ENCODE measurements at regions not wholly inside any gene's neighbourhood (a gene's known extent, or its start where the extent isn't known, plus 50 kb on each side); places are given as distances from the start of the nearest gene placed in this dataset.

- H3K79me2 ChIP-seq (ENCODE audit: control insufficient read depth, low read length), result no peaks in the 10 kb centered on the region
Measured at GRCh38 chr18:42264497-42264896, 309.5 kb downstream of the PIK3C3 start.

GRCh38 chr18:42268186-42268725, 313.2 kb downstream of the PIK3C3 start:
- H3K79me2 ChIP-seq (ENCODE audit: control insufficient read depth, low read length), result no peaks in the 10 kb centered on the region
- H3K4me2 ChIP-seq (ENCODE audit: low read length), result no peak overlapping the region
- H3K9me3 ChIP-seq (ENCODE audit: control insufficient read depth, insufficient read depth, low read length), result no peaks in the 10 kb centered on the region
- H3K4me1 ChIP-seq (ENCODE audit: control insufficient read depth, low read length), result no peaks in the 10 kb centered on the region
- no peak overlapping the region for H3K27ac ChIP-seq (ENCODE audit: low read depth, low read length)
- no peaks in the 10 kb centered on the region for H3F3A ChIP-seq (ENCODE audit: control insufficient read depth, insufficient read depth)
- no peaks in the 10 kb centered on the region for H3K36me3 ChIP-seq (ENCODE audit: control insufficient read depth, low read length)
- H3K27me3 ChIP-seq (ENCODE audit: control insufficient read depth, low read length), result no peaks in the 10 kb centered on the region
- H3K4me3 ChIP-seq (ENCODE audit: low read length), result no peak overlapping the region
- H4K20me1 ChIP-seq (ENCODE audit: control insufficient read depth, insufficient read depth, low read depth, low read length), result no peaks in the 10 kb centered on the region
- no peaks in the 10 kb centered on the region for H3K9me2 ChIP-seq (replicated peaks; ENCODE audit: control insufficient read depth, low read length)
- TF ChIP-seq CTCF (IDR thresholded peaks at IDR 0.05; ENCODE audit: low read depth, low read length, poor library complexity, severe bottlenecking) (no peak), EZH2phosphoT487 (IDR thresholded peaks at IDR 0.05; ENCODE audit: borderline replicate concordance, low read length) (no peak)

More at GRCh38 chr18:42264497-42264896, 309.5 kb downstream of the PIK3C3 start:
- TF ChIP-seq EZH2phosphoT487 (IDR thresholded peaks at IDR 0.05; ENCODE audit: borderline replicate concordance, low read length), result no peak
- no peaks in the 10 kb centered on the region for H3K9me3 ChIP-seq (ENCODE audit: control insufficient read depth, insufficient read depth, low read length)
- no peak overlapping the region for H3K4me2 ChIP-seq (ENCODE audit: low read length)
- no peaks in the 10 kb centered on the region for H3K9me2 ChIP-seq (replicated peaks; ENCODE audit: control insufficient read depth, low read length)
- no peaks in the 10 kb centered on the region for H3K36me3 ChIP-seq (ENCODE audit: control insufficient read depth, low read length)
- no peaks in the 10 kb centered on the region for H4K20me1 ChIP-seq (ENCODE audit: control insufficient read depth, insufficient read depth, low read depth, low read length)
- H3K27ac ChIP-seq (ENCODE audit: low read depth, low read length), result no peak overlapping the region
- no peaks in the 10 kb centered on the region for H3K27me3 ChIP-seq (ENCODE audit: control insufficient read depth, low read length)
- no peaks in the 10 kb centered on the region for H3K4me1 ChIP-seq (ENCODE audit: control insufficient read depth, low read length)
- no peak overlapping the region for H3K4me3 ChIP-seq (ENCODE audit: low read length)
- no peaks in the 10 kb centered on the region for H3F3A ChIP-seq (ENCODE audit: control insufficient read depth, insufficient read depth)

GRCh38 chr18:42268798-42269197, 313.8 kb downstream of the PIK3C3 start:
- Histone ChIP-seq H3K4me3 (ENCODE audit: low read length) (no peak overlapping the region), H3K4me2 (ENCODE audit: low read length) (no peak overlapping the region), H3K36me3 (ENCODE audit: control insufficient read depth, low read length) (no peaks in the 10 kb centered on the region), H3F3A (ENCODE audit: control insufficient read depth, insufficient read depth) (no peaks in the 10 kb centered on the region), H3K4me1 (ENCODE audit: control insufficient read depth, low read length) (no peaks in the 10 kb centered on the region), H3K27me3 (ENCODE audit: control insufficient read depth, low read length) (no peaks in the 10 kb centered on the region), H3K79me2 (ENCODE audit: control insufficient read depth, low read length) (no peaks in the 10 kb centered on the region), H4K20me1 (ENCODE audit: control insufficient read depth, insufficient read depth, low read depth, low read length) (no peaks in the 10 kb centered on the region), H3K27ac (ENCODE audit: low read depth, low read length) (no peak overlapping the region), H3K9me2 (replicated peaks; ENCODE audit: control insufficient read depth, low read length) (no peaks in the 10 kb centered on the region), H3K9me3 (ENCODE audit: control insufficient read depth, insufficient read depth, low read length) (no peaks in the 10 kb centered on the region)
- no peak for TF ChIP-seq EZH2phosphoT487 (IDR thresholded peaks at IDR 0.05; ENCODE audit: borderline replicate concordance, low read length)
- TF ChIP-seq CTCF (IDR thresholded peaks at IDR 0.05; ENCODE audit: low read depth, low read length, poor library complexity, severe bottlenecking), result no peak

GRCh38 chr18:42271647-42272414, 316.8 kb downstream of the PIK3C3 start:
- Histone ChIP-seq H4K20me1 (ENCODE audit: control insufficient read depth, insufficient read depth, low read depth, low read length) (no peaks in the 10 kb centered on the region), H3K9me2 (replicated peaks; ENCODE audit: control insufficient read depth, low read length) (no peaks in the 10 kb centered on the region), H3K9me3 (ENCODE audit: control insufficient read depth, insufficient read depth, low read length) (no peaks in the 10 kb centered on the region), H3K27me3 (ENCODE audit: control insufficient read depth, low read length) (no peaks in the 10 kb centered on the region), H3K79me2 (ENCODE audit: control insufficient read depth, low read length) (no peaks in the 10 kb centered on the region), H3K27ac (ENCODE audit: low read depth, low read length) (no peak overlapping the region), H3K36me3 (ENCODE audit: control insufficient read depth, low read length) (no peaks in the 10 kb centered on the region), H3K4me3 (ENCODE audit: low read length) (no peak overlapping the region), H3K4me2 (ENCODE audit: low read length) (no peak overlapping the region), H3K4me1 (ENCODE audit: control insufficient read depth, low read length) (no peaks in the 10 kb centered on the region), H3F3A (ENCODE audit: control insufficient read depth, insufficient read depth) (no peaks in the 10 kb centered on the region)
- TF ChIP-seq CTCF (IDR thresholded peaks at IDR 0.05; ENCODE audit: low read depth, low read length, poor library complexity, severe bottlenecking), result no peak
- no peak for TF ChIP-seq EZH2phosphoT487 (IDR thresholded peaks at IDR 0.05; ENCODE audit: borderline replicate concordance, low read length)

Measured in DOHH2 (cell line).